Thymus (tissue), 11 donors: ENCODE measurements at regions not wholly inside any gene's neighbourhood (a gene's known extent, or its start where the extent isn't known, plus 50 kb on each side); places are given as distances from the start of the nearest gene placed in this dataset.

Experiments used
- DNase-seq, 9 donors: peaks; one replicate each; pipeline ENCODE4 v3.0.0-alpha.2; 2013; ENCODE audit warnings: low spot score in 9 of 9, low read depth in 6 of 9, missing footprints in 1 of 9
- H3K27ac ChIP-seq, 2 donors: one replicate each; pipeline ENCODE4 v1.5.1; 2013; ENCODE audit warnings: control low read depth in 1 of 2, low read depth in 1 of 2, low read length in 1 of 2, mild to moderate bottlenecking in 1 of 2, moderate library complexity in 1 of 2
- H3K27me3 ChIP-seq, 2 donors: one replicate each; pipeline ENCODE4 v1.5.1; 2013; ENCODE audit warnings: low read length in 1 of 2; ENCODE audit not compliant: control insufficient read depth in 2 of 2, insufficient read depth in 1 of 2
- H3K36me3 ChIP-seq, 2 donors: one replicate each; pipeline ENCODE4 v1.5.1; 2013; ENCODE audit warnings: low read length in 1 of 2, mild to moderate bottlenecking in 1 of 2, moderate library complexity in 1 of 2; ENCODE audit not compliant: control insufficient read depth in 2 of 2, insufficient read depth in 2 of 2
- H3K4me1 ChIP-seq, 2 donors: one replicate each; pipeline ENCODE4 v1.5.1; 2013; ENCODE audit warnings: low read length in 2 of 2; ENCODE audit not compliant: control insufficient read depth in 2 of 2, insufficient read depth in 2 of 2
- H3K4me3 ChIP-seq, 2 donors: one replicate each; pipeline ENCODE4 v1.5.1; 2013; ENCODE audit warnings: low read length in 2 of 2, control low read depth in 1 of 2, mild to moderate bottlenecking in 1 of 2
- H3K9me3 ChIP-seq, 2 donors: one replicate each; pipeline ENCODE4 v1.5.1; 2013; ENCODE audit warnings: low read length in 1 of 2, mild to moderate bottlenecking in 1 of 2; ENCODE audit not compliant: control insufficient read depth in 2 of 2, insufficient read depth in 1 of 2
- WGBS: extraction: QIAGEN DNeasy Blood & Tissue Kit; methylation state at CpG from one replicate; pipeline ENCODE4 v1.1.7; 2013; 5-methylcytosine and 5-hydroxymethylcytosine counted together
- donor health status: healthy.

DNA sequence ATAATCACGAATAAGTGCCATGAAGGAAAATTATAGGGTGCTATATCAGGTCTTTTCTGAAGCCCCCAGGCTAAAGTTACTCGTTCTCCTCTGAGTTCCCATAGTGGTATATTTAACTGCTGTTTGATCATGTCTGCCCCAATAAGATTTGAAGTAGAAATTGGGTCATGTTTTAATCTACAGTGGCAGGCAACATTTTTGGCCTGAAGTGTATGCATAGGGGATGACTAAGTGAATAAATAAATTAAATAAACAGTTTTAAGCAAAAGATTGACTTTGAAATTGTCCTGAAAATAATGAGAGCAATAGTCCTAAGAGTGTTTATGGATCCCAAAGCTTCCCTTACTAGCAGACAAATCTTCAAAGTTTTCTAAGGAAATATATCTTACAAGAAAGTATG, 500.9 kb downstream of the TNS1 start:
- no peak overlapping the region for H3K27ac ChIP-seq
- H3K9me3 ChIP-seq = no peaks in the 10 kb centered on the region
- no peak overlapping the region for H3K4me3 ChIP-seq
- no peaks in the 10 kb centered on the region for H3K4me1 ChIP-seq
- H3K36me3 ChIP-seq = no peaks in the 10 kb centered on the region
- DNase-seq = no peak
- 83% methylated on average over 2 of the region's 2 CpGs for WGBS
- no peaks in the 10 kb centered on the region for H3K27me3 ChIP-seq

DNA sequence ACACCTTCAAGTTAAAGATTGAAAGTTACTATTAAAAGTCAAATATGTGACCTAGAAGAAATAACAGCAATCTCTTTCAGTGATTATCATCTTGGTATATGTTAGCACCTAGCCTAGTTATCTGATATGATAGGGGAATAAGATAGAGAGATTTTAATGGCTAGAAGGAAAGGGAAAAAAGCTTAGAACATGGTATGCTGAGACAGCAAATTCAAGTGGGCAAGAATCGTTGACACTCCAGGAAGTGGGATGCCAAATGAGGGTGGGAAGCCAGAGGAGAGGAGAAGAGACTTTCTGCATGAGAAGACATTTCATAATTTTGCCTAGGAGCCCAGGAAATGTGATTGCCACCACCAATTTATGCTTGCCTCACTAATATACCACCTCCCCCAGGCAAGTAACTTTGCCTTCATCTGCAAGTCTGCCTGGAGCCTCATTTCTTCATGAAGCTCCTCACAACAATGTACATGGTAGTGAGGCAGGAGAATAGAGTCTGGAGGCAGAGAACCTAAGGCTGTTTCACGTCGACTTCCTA, 504.9 kb downstream of the TNS1 start:
- Histone ChIP-seq H3K9me3 (no peaks in the 10 kb centered on the region), H3K36me3 (no peaks in the 10 kb centered on the region), H3K27me3 (no peaks in the 10 kb centered on the region), H3K4me3 (no peak overlapping the region), H3K27ac (no peak overlapping the region), H3K4me1 (no peaks in the 10 kb centered on the region)
- DNase-seq = no peak
- 66% methylated on average over 3 of the region's 3 CpGs for WGBS

GRCh38 chr2:217494557-217494956, 508.2 kb downstream of the TNS1 start:
- no peaks in the 10 kb centered on the region for H3K36me3 ChIP-seq
- no peak overlapping the region for H3K27ac ChIP-seq
- WGBS = 55% methylated on average over 4 of the region's 4 CpGs
- H3K27me3 ChIP-seq = peaks cover 0 to under 1% of the 10 kb centered on the region in 2 donors
- H3K9me3 ChIP-seq = no peaks in the 10 kb centered on the region
- no peaks in the 10 kb centered on the region for H3K4me1 ChIP-seq
- no peak overlapping the region for H3K4me3 ChIP-seq
- DNase-seq = no peak

DNA sequence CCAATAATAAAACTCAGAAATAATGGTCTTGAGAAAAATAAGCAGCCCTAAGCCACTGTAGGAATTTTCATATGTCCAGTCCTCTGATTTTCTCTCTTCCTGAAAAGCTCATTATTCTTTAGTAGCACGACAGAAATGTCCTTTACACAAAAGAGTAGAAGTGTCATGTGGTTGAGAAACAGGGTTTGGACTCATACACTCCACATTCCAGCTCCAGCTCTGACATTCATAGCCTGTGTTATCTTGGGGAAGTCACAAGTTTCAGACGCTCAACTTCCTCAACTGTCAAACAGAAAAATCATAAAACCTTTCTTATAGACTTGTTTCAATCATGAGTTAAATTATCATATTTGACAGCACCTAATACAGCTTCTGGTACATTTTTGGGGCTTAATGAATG, 511.5 kb downstream of the TNS1 start:
- no peaks in the 10 kb centered on the region for H3K36me3 ChIP-seq
- no peaks in the 10 kb centered on the region for H3K4me1 ChIP-seq
- H3K9me3 ChIP-seq = no peaks in the 10 kb centered on the region
- no peak overlapping the region for H3K27ac ChIP-seq
- 34% methylated on average over 2 of the region's 2 CpGs for WGBS
- no peak overlapping the region for H3K4me3 ChIP-seq
- H3K27me3 ChIP-seq = peaks cover 0 to 3% of the 10 kb centered on the region in 2 donors
- DNase-seq = no peak

DNA sequence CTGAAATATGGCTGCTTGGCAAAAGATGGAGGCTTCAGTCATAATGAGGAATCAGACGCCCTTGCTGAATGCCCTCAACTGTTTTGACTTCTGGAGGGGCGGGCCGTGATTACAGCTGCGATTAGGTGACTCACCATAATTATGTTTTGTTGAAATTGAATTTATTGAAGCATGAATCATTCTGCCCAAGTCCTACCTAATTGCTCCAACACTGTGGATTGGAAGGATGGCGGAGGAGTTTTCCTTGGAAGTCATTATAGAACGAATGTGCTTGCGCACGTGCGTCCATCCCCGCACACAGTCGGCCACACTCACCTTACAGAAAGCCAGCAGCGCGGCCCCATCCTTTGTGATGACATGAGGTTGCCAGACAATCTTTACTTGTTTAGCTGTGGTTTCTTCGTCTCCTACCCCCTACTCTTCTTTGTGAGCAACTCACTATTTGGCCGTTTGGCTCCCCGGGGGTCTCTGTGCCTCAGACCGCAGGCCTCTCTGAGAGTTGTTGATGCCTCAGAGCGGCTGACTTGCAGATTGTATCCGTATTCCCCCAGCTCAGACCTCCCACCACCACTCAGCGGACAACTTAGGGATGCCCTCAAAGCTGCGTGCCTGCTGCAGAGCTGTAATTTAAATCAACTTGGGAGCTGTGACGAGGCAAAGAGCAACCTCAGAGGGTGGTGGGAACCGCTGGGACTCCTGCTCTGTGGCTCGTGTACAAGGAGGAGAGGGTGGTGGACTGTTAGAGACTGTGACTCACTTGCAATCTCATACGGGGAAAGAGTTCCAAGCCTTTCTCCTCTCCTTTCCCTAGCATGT, 513.4 kb downstream of the TNS1 start:
- WGBS = 93% methylated on average over 25 of the region's 25 CpGs
- peaks cover 0 to 3% of the 10 kb centered on the region in 2 donors for H3K27me3 ChIP-seq
- H3K36me3 ChIP-seq = no peaks in the 10 kb centered on the region
- no peak overlapping the region for H3K27ac ChIP-seq
- no peak overlapping the region for H3K4me3 ChIP-seq
- no peaks in the 10 kb centered on the region for H3K4me1 ChIP-seq
- no peaks in the 10 kb centered on the region for H3K9me3 ChIP-seq
- no peak for DNase-seq

DNA sequence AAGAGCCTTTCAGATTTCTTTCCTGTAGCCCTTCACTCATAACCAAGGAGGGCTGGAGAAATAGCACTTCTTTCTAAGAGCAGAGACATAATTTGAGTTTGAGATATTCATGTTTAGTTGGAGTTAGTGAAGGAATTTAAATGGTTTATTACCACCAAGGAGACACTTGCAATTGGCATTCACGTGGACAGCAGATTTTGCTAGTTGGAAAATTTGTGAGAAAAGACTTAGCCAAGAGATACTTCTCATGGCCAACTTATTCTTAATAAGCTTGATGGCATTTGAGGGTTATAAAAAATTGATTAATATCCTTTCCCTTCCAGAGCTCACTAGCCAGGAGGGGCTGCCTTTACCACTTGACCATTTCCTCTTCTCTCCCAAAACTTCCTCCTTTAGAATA, 518.7 kb downstream of the TNS1 start:
- Histone ChIP-seq H3K4me1 (no peaks in the 10 kb centered on the region), H3K27ac (no peak overlapping the region), H3K27me3 (no peaks in the 10 kb centered on the region), H3K4me3 (no peak overlapping the region), H3K9me3 (no peaks in the 10 kb centered on the region), H3K36me3 (no peaks in the 10 kb centered on the region)
- no peak for DNase-seq
- WGBS = 89% methylated on average over 1 of the region's 1 CpG

GRCh38 chr2:217482056-217482710, 520.6 kb downstream of the TNS1 start:
- Histone ChIP-seq H3K36me3 (no peaks in the 10 kb centered on the region), H3K9me3 (no peaks in the 10 kb centered on the region), H3K27ac (no peak overlapping the region), H3K4me3 (no peak overlapping the region), H3K4me1 (no peaks in the 10 kb centered on the region), H3K27me3 (no peaks in the 10 kb centered on the region)
- 79% methylated on average over 1 of the region's 1 CpG for WGBS
- DNase-seq = no peak

DNA sequence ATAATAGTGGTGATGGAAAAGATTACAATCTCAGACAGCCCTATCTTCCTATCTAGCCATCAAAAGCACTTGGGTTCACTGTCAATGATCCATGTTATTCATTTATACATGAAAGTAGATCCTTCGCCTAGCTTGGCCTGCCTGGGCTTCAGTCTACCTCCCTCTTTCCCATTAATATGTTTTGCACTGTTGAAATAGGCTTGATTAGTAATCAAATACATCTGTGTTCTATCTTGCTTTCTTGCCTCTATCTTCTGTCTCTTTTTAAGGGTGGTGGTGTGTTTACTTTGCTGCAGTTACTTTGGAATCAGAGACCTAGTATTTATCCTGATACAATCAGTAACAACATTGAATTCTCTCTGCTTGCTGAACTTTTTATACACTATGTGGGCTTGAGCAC, 521.2 kb downstream of the TNS1 start:
- 91% methylated on average over 1 of the region's 1 CpG for WGBS

GRCh38 chr2:217479566-217479965, 523.2 kb downstream of the TNS1 start:
- WGBS = 87% methylated on average over 4 of the region's 4 CpGs
- no peaks in the 10 kb centered on the region for H3K4me1 ChIP-seq
- H3K27ac ChIP-seq = no peak overlapping the region
- H3K4me3 ChIP-seq = no peak overlapping the region
- no peaks in the 10 kb centered on the region for H3K36me3 ChIP-seq
- no peaks in the 10 kb centered on the region for H3K27me3 ChIP-seq
- no peak for DNase-seq
- no peaks in the 10 kb centered on the region for H3K9me3 ChIP-seq

More for the DNA sequence above, 521.2 kb downstream of the TNS1 start:
- Histone ChIP-seq H3K36me3 (no peaks in the 10 kb centered on the region), H3K27ac (no peak overlapping the region), H3K4me1 (no peaks in the 10 kb centered on the region), H3K27me3 (no peaks in the 10 kb centered on the region), H3K4me3 (no peak overlapping the region), H3K9me3 (no peaks in the 10 kb centered on the region)
- no peak for DNase-seq
